ENCODE measurements at regions not wholly inside any gene's neighbourhood (a gene's known extent, or its start where the extent isn't known, plus 50 kb on each side); places are given as distances from the start of the nearest gene placed in this dataset.

- TF ChIP-seq CTCF (IDR thresholded peaks at IDR 0.05) (no peak), POLR2A (IDR thresholded peaks at IDR 0.05) (no peak), EP300 (IDR thresholded peaks at IDR 0.05) (no peak)
These were observed 133.4 kb downstream of the RTL9 start for GRCh38 chrX:110491846-110492620.
